Upper lobe of left lung (tissue), 6 donors: ENCODE measurements at regions not wholly inside any gene's neighbourhood (a gene's known extent, or its start where the extent isn't known, plus 50 kb on each side); places are given as distances from the start of the nearest gene placed in this dataset.
"Not testable (repeated sequence)": the region's sequence is repeated elsewhere in the genome, so short reads cannot be mapped to it uniquely, and the experiment has no call there.

ENCODE experiments used
- ATAC-seq, 2 donors: fragments of 200-7000 bp; cut with Tn5 transposase; one replicate each; pipeline ENCODE4 v1.9.1; 2022; ENCODE audit warnings: mild to moderate bottlenecking in 2 of 2, moderate library complexity in 2 of 2; ENCODE audit not compliant: low FRiP score in 2 of 2
- DNase-seq, 2 donors: peaks; one replicate each; pipeline ENCODE4 v3.0.0-alpha.2; 2019 to 2020
- H3K27ac ChIP-seq, 4 donors: fragments of 200-600 bp; sonication (generic); one replicate each; pipeline ENCODE4 v1.5.1; 2016 to 2019
- H3K27me3 ChIP-seq, 4 donors: fragments of 200-600 bp; sonication (generic); one replicate each; pipeline ENCODE4 v1.5.1; 2017 to 2019
- H3K36me3 ChIP-seq, 4 donors: fragments of 200-600 bp; sonication (generic); one replicate each; pipeline ENCODE4 v1.5.1; 2016 to 2019
- H3K4me1 ChIP-seq, 4 donors: fragments of 200-600 bp; sonication (generic); one replicate each; pipeline ENCODE4 v1.5.1; 2018 to 2019
- H3K4me3 ChIP-seq, 4 donors: fragments of 200-600 bp; sonication (generic); one replicate each; pipeline ENCODE4 v1.5.1; 2017 to 2019; ENCODE audit warnings: mild to moderate bottlenecking in 2 of 4, moderate library complexity in 1 of 4
- H3K9me3 ChIP-seq, 4 donors: fragments of 200-600 bp; sonication (generic); one replicate each; pipeline ENCODE4 v1.5.1; 2018 to 2019
- CTCF ChIP-seq, 6 experiments: fragments of 450-650 bp in 4 of 6; fragments of 200-600 bp in 2 of 6; sonication (generic) in 2 of 6; IDR thresholded peaks; one replicate each; pipeline ENCODE4 v1.5.1; 2016 to 2019; ENCODE audit warnings: antibody characterized with exemption in 6 of 6
- EP300 ChIP-seq, 4 donors: sonication (generic); formaldehyde crosslinking; IDR thresholded peaks; one replicate each; pipeline ENCODE4 v1.5.1; 2017; ENCODE audit warnings: antibody characterized with exemption in 4 of 4, control low read depth in 2 of 4
- POLR2A ChIP-seq, 4 donors: fragments of 450-650 bp; IDR thresholded peaks; one replicate each; pipeline ENCODE4 v1.5.1; 2016 to 2017; ENCODE audit warnings: antibody characterized with exemption in 4 of 4, mild to moderate bottlenecking in 2 of 4
- POLR2AphosphoS5 ChIP-seq, 2 donors: sonication (generic); formaldehyde crosslinking; IDR thresholded peaks; one replicate each; pipeline ENCODE4 v1.5.1; 2017; ENCODE audit warnings: antibody characterized with exemption in 2 of 2
- WGBS, 2 donors: methylation state at CpG; one replicate each; pipeline ENCODE4 v1.1.5; 2017 to 2018; 5-methylcytosine and 5-hydroxymethylcytosine counted together
- donor health status: DM: no; HTN: no; CAD: no; lungs with moderate emphysema.
- donor health status: DM: no; HTN: yes; CAD: no; lungs with severe emphysema.

- no peak for TF ChIP-seq CTCF (IDR thresholded peaks at IDR 0.05)
- no peak for TF ChIP-seq POLR2A (IDR thresholded peaks at IDR 0.05)
- TF ChIP-seq POLR2AphosphoS5 (IDR thresholded peaks at IDR 0.05), result no peak
- no peak for TF ChIP-seq EP300 (IDR thresholded peaks at IDR 0.05)
- 86 to 90% methylated on average over 3 of the region's 3 CpGs for WGBS, 2 donors
- Histone ChIP-seq H3K27me3 (no peaks in the 10 kb centered on the region), H3K9me3 (no peaks in the 10 kb centered on the region), H3K4me1 (peaks cover 11 to 24% (median 18%) of the 10 kb centered on the region in 4 donors), H3K4me3 (no peak overlapping the region), H3K27ac (no peak overlapping the region), H3K36me3 (no peaks in the 10 kb centered on the region)
- DNase-seq (no peak), ATAC-seq (no peak)
Observed at GRCh38 chr5:125487231-125487630, 740.8 kb upstream of the ZNF608 start.

GRCh38 chr5:125487652-125488051 lies 741.2 kb upstream of the ZNF608 start:
- ATAC-seq, H3K27me3 ChIP-seq, H3K4me3 ChIP-seq, H3K27ac ChIP-seq, H3K9me3 ChIP-seq, H3K36me3 ChIP-seq, DNase-seq: not testable (repeated sequence)
- peaks cover 11 to 24% (median 18%) of the 10 kb centered on the region in 4 donors for H3K4me1 ChIP-seq
- 92 to 94% methylated on average over 4 of the region's 4 CpGs for WGBS, 2 donors

GRCh38 chr5:125489146-125489545 lies 742.7 kb upstream of the ZNF608 start:
- H3K27ac ChIP-seq, result no peak overlapping the region
- 93 to 100% methylated on average over 2 of the region's 2 CpGs for WGBS, 2 donors
- no peaks in the 10 kb centered on the region for H3K27me3 ChIP-seq
- no peak for DNase-seq
- no peak for ATAC-seq
- peaks cover 11 to 21% (median 16%) of the 10 kb centered on the region in 4 donors for H3K4me1 ChIP-seq
- H3K36me3 ChIP-seq, result no peaks in the 10 kb centered on the region
- no peak overlapping the region for H3K4me3 ChIP-seq
- no peaks in the 10 kb centered on the region for H3K9me3 ChIP-seq
- TF ChIP-seq POLR2A (IDR thresholded peaks at IDR 0.05) (no peak), POLR2AphosphoS5 (IDR thresholded peaks at IDR 0.05) (no peak), EP300 (IDR thresholded peaks at IDR 0.05) (no peak), CTCF (IDR thresholded peaks at IDR 0.05) (no peak)

GRCh38 chr5:125491986-125492492 lies 745.6 kb upstream of the ZNF608 start:
- no peaks in the 10 kb centered on the region for H3K36me3 ChIP-seq
- no peaks in the 10 kb centered on the region for H3K4me1 ChIP-seq
- TF ChIP-seq CTCF (IDR thresholded peaks at IDR 0.05), result no peak
- no peak for TF ChIP-seq EP300 (IDR thresholded peaks at IDR 0.05)
- H3K4me3 ChIP-seq, result no peak overlapping the region
- H3K9me3 ChIP-seq, result no peaks in the 10 kb centered on the region
- H3K27me3 ChIP-seq, result no peaks in the 10 kb centered on the region
- DNase-seq (no peak), ATAC-seq (no peak)
- no peak overlapping the region for H3K27ac ChIP-seq
- 65 to 73% methylated on average over 3 of the region's 3 CpGs for WGBS, 2 donors

- no peak for ATAC-seq
- H3K4me1 ChIP-seq, result no peaks in the 10 kb centered on the region
- WGBS, 2 donors, result 95 to 98% methylated on average over 2 of the region's 2 CpGs
- no peak overlapping the region for H3K27ac ChIP-seq
- H3K4me3 ChIP-seq, result no peak overlapping the region
- H3K9me3 ChIP-seq, result no peaks in the 10 kb centered on the region
- no peak for DNase-seq
- no peaks in the 10 kb centered on the region for H3K27me3 ChIP-seq
- H3K36me3 ChIP-seq, result no peaks in the 10 kb centered on the region
- TF ChIP-seq EP300 (IDR thresholded peaks at IDR 0.05), result no peak
Observed at GRCh38 chr5:125492977-125493376, 746.5 kb upstream of the ZNF608 start.

GRCh38 chr5:125496393-125496792 lies 750.0 kb upstream of the ZNF608 start:
- DNase-seq (no peak), ATAC-seq (no peak)
- Histone ChIP-seq H3K36me3 (no peaks in the 10 kb centered on the region), H3K4me3 (no peak overlapping the region), H3K27me3 (no peaks in the 10 kb centered on the region), H3K4me1 (no peaks in the 10 kb centered on the region), H3K9me3 (no peaks in the 10 kb centered on the region), H3K27ac (no peak overlapping the region)
- TF ChIP-seq CTCF (IDR thresholded peaks at IDR 0.05), result no peak
- TF ChIP-seq POLR2AphosphoS5 (IDR thresholded peaks at IDR 0.05), result no peak
- no peak for TF ChIP-seq POLR2A (IDR thresholded peaks at IDR 0.05)
- TF ChIP-seq EP300 (IDR thresholded peaks at IDR 0.05), result no peak
